Amniotic stem cell (primary cell): ENCODE measurements at regions not wholly inside any gene's neighbourhood (a gene's known extent, or its start where the extent isn't known, plus 50 kb on each side); places are given as distances from the start of the nearest gene placed in this dataset.
"Not testable (repeated sequence)": the region's sequence is repeated elsewhere in the genome, so short reads cannot be mapped to it uniquely, and the experiment has no call there.

Experiments used
- DNase-seq: peaks from one replicate; lab custom pipeline; 2025; lab: John Stamatoyannopoulos, UW

- no peak for DNase-seq
These were observed 1226.0 kb downstream of the CDH8 start for GRCh38 chr16:60810250-60810649.

- no peak for DNase-seq
These were observed 1243.8 kb downstream of the CDH8 start for GRCh38 chr16:60792437-60792836.

GRCh38 chr16:60788631-60789030 lies 1247.6 kb downstream of the CDH8 start:
- DNase-seq = no peak

GRCh38 chr16:60776281-60776680 lies 1260.0 kb downstream of the CDH8 start:
- no peak for DNase-seq

- DNase-seq = no peak
These were observed 1265.1 kb downstream of the CDH8 start for GRCh38 chr16:60771138-60771537.

- DNase-seq = not testable (repeated sequence)
These were observed 1265.9 kb downstream of the CDH8 start for GRCh38 chr16:60770384-60770783.

- no peak for DNase-seq
These were observed 1272.4 kb downstream of the CDH8 start for GRCh38 chr16:60763869-60764268.

GRCh38 chr16:60755907-60756306 lies 1280.3 kb downstream of the CDH8 start:
- no peak for DNase-seq

GRCh38 chr16:60748366-60748765 lies 1287.9 kb downstream of the CDH8 start:
- DNase-seq = no peak

- no peak for DNase-seq
These were observed 1292.0 kb downstream of the CDH8 start for GRCh38 chr16:60744198-60744597.

GRCh38 chr16:60741810-60742209 lies 1294.4 kb downstream of the CDH8 start:
- DNase-seq = no peak

GRCh38 chr16:60739737-60740683 lies 1296.2 kb downstream of the CDH8 start:
- no peak for DNase-seq

GRCh38 chr16:60731329-60732050 lies 1304.7 kb downstream of the CDH8 start:
- DNase-seq = no peak

GRCh38 chr16:60729051-60729450 lies 1307.2 kb downstream of the CDH8 start:
- DNase-seq = no peak

GRCh38 chr16:60727851-60728250 lies 1308.4 kb downstream of the CDH8 start:
- DNase-seq = no peak

GRCh38 chr16:60720060-60720459 lies 1316.2 kb downstream of the CDH8 start:
- DNase-seq = no peak

- no peak for DNase-seq
These were observed 1318.4 kb downstream of the CDH8 start for GRCh38 chr16:60717808-60718207.

GRCh38 chr16:60712144-60712543 lies 1324.1 kb downstream of the CDH8 start:
- DNase-seq = no peak

GRCh38 chr16:60704726-60705125 lies 1331.5 kb downstream of the CDH8 start:
- DNase-seq = no peak

GRCh38 chr16:60703096-60703495 lies 1333.1 kb downstream of the CDH8 start:
- no peak for DNase-seq

GRCh38 chr16:60686824-60687223 lies 1349.4 kb downstream of the CDH8 start:
- no peak for DNase-seq

- no peak for DNase-seq
These were observed 1352.2 kb downstream of the CDH8 start for GRCh38 chr16:60684002-60684401.

GRCh38 chr16:60682219-60682618 lies 1354.0 kb downstream of the CDH8 start:
- no peak for DNase-seq
